Neural cell (in vitro differentiated cells): ENCODE measurements at regions not wholly inside any gene's neighbourhood (a gene's known extent, or its start where the extent isn't known, plus 50 kb on each side); places are given as distances from the start of the nearest gene placed in this dataset.

Experiments used
- H2AFZ ChIP-seq: fragments of 200-600, 300-800 bp; sonication (generic), shearing (Covaris generic); 2 replicates; pipeline ENCODE4 v1.6.0; 2014; ENCODE audit warnings: low read depth, mild to moderate bottlenecking, antibody characterized with exemption, low read length, moderate library complexity
- H3F3A ChIP-seq: fragments of 200-600 bp; shearing (Covaris generic); 2 replicates; pipeline ENCODE4 v1.6.1; 2016; ENCODE audit warnings: mild to moderate bottlenecking, moderate library complexity, mixed read lengths, antibody characterized with exemption, low read length; ENCODE audit not compliant: insufficient read depth, poor library complexity, severe bottlenecking
- H3K27ac ChIP-seq: fragments of 200-600, 300-800 bp; sonication (generic), shearing (Covaris generic); 2 replicates; pipeline ENCODE4 v1.5.1; 2014; ENCODE audit warnings: mild to moderate bottlenecking, low read length, moderate library complexity
- H3K27me3 ChIP-seq: fragments of 300-800, 200-600 bp; sonication (generic), shearing (Covaris generic); 2 replicates; pipeline ENCODE4 v1.6.0; 2014; ENCODE audit warnings: mild to moderate bottlenecking, low read depth, low read length, moderate library complexity; ENCODE audit not compliant: insufficient read depth
- H3K36me3 ChIP-seq: fragments of 300-800, 200-600 bp; sonication (generic), shearing (Covaris generic); 2 replicates; pipeline ENCODE4 v1.5.1; 2014; ENCODE audit warnings: mild to moderate bottlenecking, antibody characterized with exemption, low read length, moderate library complexity; ENCODE audit not compliant: insufficient read depth
- H3K4me2 ChIP-seq: fragments of 300-800, 200-600 bp; sonication (generic), shearing (Covaris generic); 2 replicates; pipeline ENCODE4 v1.6.0; 2014; ENCODE audit warnings: mild to moderate bottlenecking, low read length
- H3K4me3 ChIP-seq: fragments of 300-800, 200-600 bp; sonication (generic), shearing (Covaris generic); 2 replicates; pipeline ENCODE4 v1.5.1; 2014; ENCODE audit warnings: mild to moderate bottlenecking, low read length, moderate library complexity
- H3K79me2 ChIP-seq: fragments of 200-600 bp; shearing (Covaris generic); replicated peaks from 2 replicates; pipeline ENCODE4 v1.6.0; 2014; ENCODE audit warnings: mild to moderate bottlenecking, low read length, moderate library complexity; ENCODE audit not compliant: insufficient read depth
- H3K9ac ChIP-seq: fragments of 300-800, 200-600 bp; sonication (generic), shearing (Covaris generic); 2 replicates; pipeline ENCODE4 v1.6.1; 2016; ENCODE audit warnings: mild to moderate bottlenecking, low read length, mixed read lengths
- H3K9me2 ChIP-seq: fragments of 200-600 bp; shearing (Covaris generic); 2 replicates; pipeline ENCODE4 v1.6.1; 2016; ENCODE audit warnings: mild to moderate bottlenecking, low read length, mixed read lengths; ENCODE audit not compliant: insufficient read depth
- H3K9me3 ChIP-seq: fragments of 200-600, 300-800 bp; sonication (generic), shearing (Covaris generic); 2 replicates; pipeline ENCODE4 v1.6.1; 2016; ENCODE audit warnings: mild to moderate bottlenecking, mixed run types, low read length, moderate library complexity, mixed read lengths
- H4K20me1 ChIP-seq: fragments of 200-600 bp; shearing (Covaris generic); 2 replicates; pipeline ENCODE4 v1.6.1; 2016; ENCODE audit warnings: mild to moderate bottlenecking, mixed run types; ENCODE audit not compliant: insufficient read depth
- EP300 ChIP-seq: fragments of 450-650 bp; conservative IDR thresholded peaks from 2 replicates; pipeline ENCODE4 v1.6.1; 2014; ENCODE audit warnings: antibody characterized with exemption, mild to moderate bottlenecking, moderate library complexity; ENCODE audit not compliant: poor library complexity, severe bottlenecking
- EZH2 ChIP-seq: fragments of 200-600, 300-800 bp; shearing (Covaris generic), sonication (generic); IDR thresholded peaks from 2 replicates; pipeline ENCODE4 v1.6.1; 2014; ENCODE audit warnings: antibody characterized with exemption, low read length, borderline replicate concordance, mild to moderate bottlenecking; ENCODE audit not compliant: insufficient read depth, poor library complexity, severe bottlenecking
- MXI1 ChIP-seq: fragments of 450-650 bp; conservative IDR thresholded peaks from 2 replicates; pipeline ENCODE4 v1.6.1; 2014; ENCODE audit warnings: antibody characterized with exemption, mild to moderate bottlenecking; ENCODE audit not compliant: poor library complexity, severe bottlenecking
- POLR2AphosphoS5 ChIP-seq: IDR thresholded peaks from 2 replicates; pipeline ENCODE4 v1.6.1; 2012
- RAD21 ChIP-seq: fragments of 450-650 bp; conservative IDR thresholded peaks from 2 replicates; pipeline ENCODE4 v1.6.1; 2014; ENCODE audit warnings: antibody characterized with exemption, mild to moderate bottlenecking, moderate library complexity
- SMC3 ChIP-seq: fragments of 450-650 bp; conservative IDR thresholded peaks from 2 replicates; pipeline ENCODE4 v1.6.1; 2014; ENCODE audit warnings: antibody characterized with exemption, mild to moderate bottlenecking, moderate library complexity; ENCODE audit not compliant: poor library complexity
- TAF1 ChIP-seq: IDR thresholded peaks from 2 replicates; pipeline ENCODE4 v1.6.1; 2012; ENCODE audit warnings: low read depth
- TF ChIP-seq, protein P1 (sequence below): IDR thresholded peaks from 2 replicates; pipeline ENCODE4 v1.6.1; 2012; ENCODE audit warnings: borderline replicate concordance
- TF ChIP-seq, protein P2 (sequence below): fragments of 450-650 bp; IDR thresholded peaks from 2 replicates; pipeline ENCODE4 v1.5.1; 2014; ENCODE audit warnings: antibody characterized with exemption, mild to moderate bottlenecking, moderate library complexity; ENCODE audit not compliant: poor library complexity, severe bottlenecking

DNA sequence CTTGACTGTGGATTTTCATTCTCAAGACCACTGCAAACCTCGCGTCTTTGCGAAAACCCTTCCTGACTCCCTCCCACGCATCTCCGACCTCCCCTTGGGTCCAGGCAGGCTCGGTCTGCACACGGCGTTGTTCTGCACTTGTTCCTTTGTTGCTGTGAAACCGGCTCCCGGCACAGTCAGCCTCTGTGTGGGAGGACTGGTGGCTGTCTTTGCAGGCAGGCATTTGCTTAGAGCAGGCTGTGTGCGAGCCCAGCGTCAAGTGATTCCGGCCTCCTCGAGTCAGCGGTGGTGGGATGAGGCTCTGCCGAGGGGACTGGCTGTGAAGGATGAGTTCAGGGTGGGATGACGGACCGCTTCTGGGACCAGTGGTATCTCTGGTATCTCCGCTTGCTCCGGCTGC lies 102.6 kb upstream of the ROPN1 start:
- Histone ChIP-seq H3K27ac (no peak overlapping the region), H3K9ac (no peak overlapping the region), H3K36me3 (no peaks in the 10 kb centered on the region), H3K4me3 (no peak overlapping the region), H3F3A (no peaks in the 10 kb centered on the region), H3K9me3 (no peaks in the 10 kb centered on the region), H3K9me2 (no peaks in the 10 kb centered on the region), H4K20me1 (no peaks in the 10 kb centered on the region), H3K4me2 (no peak overlapping the region), H3K27me3 (no peaks in the 10 kb centered on the region), H3K79me2 (peaks cover 14% of the 10 kb centered on the region), H2AFZ (no peak overlapping the region)
- no peak for TF ChIP-seq EP300

DNA sequence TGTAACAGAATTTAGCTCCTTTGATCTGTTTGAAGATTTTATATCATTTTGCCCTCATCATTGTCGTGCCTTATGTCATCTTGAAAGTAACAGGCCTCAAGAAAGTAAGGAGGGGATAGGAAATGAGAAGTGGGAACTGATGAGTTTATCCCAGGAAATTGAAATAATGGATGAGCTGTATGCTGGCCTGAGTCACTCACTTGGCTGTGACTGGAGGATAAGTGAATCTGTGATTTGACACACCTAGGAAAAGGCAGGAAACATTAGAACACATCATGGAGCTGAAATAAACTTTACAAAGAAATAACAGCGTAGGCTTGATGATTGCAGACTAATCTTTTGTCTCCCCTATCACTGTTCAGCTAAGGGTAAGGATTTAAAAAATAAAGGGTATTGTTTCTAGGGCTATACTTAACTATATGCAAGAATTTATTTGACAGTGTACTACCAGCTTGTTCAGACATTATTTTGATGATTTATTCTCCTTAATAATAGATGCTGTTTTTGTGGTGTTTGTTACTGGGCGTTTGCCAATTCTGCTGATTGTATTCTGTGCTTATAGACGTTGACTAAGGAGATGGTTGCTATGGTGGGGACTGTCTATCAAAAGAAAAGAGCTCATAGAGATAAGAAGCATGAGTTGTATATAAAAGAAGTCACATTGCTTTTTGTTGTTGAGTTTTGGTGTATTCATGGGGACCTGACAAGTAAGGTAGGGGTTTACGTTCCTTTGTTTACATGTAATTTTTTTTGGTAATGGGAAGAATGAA lies 105.6 kb upstream of the ROPN1 start:
- no peaks in the 10 kb centered on the region for H3F3A ChIP-seq
- H3K9ac ChIP-seq: no peak overlapping the region
- no peaks in the 10 kb centered on the region for H3K9me3 ChIP-seq
- H3K27ac ChIP-seq: no peak overlapping the region
- H3K4me3 ChIP-seq: no peak overlapping the region
- no peak overlapping the region for H3K4me2 ChIP-seq
- no peak for TF ChIP-seq EZH2
- TF ChIP-seq, protein P1, sequence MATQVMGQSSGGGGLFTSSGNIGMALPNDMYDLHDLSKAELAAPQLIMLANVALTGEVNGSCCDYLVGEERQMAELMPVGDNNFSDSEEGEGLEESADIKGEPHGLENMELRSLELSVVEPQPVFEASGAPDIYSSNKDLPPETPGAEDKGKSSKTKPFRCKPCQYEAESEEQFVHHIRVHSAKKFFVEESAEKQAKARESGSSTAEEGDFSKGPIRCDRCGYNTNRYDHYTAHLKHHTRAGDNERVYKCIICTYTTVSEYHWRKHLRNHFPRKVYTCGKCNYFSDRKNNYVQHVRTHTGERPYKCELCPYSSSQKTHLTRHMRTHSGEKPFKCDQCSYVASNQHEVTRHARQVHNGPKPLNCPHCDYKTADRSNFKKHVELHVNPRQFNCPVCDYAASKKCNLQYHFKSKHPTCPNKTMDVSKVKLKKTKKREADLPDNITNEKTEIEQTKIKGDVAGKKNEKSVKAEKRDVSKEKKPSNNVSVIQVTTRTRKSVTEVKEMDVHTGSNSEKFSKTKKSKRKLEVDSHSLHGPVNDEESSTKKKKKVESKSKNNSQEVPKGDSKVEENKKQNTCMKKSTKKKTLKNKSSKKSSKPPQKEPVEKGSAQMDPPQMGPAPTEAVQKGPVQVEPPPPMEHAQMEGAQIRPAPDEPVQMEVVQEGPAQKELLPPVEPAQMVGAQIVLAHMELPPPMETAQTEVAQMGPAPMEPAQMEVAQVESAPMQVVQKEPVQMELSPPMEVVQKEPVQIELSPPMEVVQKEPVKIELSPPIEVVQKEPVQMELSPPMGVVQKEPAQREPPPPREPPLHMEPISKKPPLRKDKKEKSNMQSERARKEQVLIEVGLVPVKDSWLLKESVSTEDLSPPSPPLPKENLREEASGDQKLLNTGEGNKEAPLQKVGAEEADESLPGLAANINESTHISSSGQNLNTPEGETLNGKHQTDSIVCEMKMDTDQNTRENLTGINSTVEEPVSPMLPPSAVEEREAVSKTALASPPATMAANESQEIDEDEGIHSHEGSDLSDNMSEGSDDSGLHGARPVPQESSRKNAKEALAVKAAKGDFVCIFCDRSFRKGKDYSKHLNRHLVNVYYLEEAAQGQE: no peak
- TF ChIP-seq POLR2AphosphoS5: no peak
- H3K36me3 ChIP-seq: no peaks in the 10 kb centered on the region
- no peaks in the 10 kb centered on the region for H4K20me1 ChIP-seq
- peaks cover 14% of the 10 kb centered on the region for H3K79me2 ChIP-seq
- no peaks in the 10 kb centered on the region for H3K27me3 ChIP-seq
- H3K9me2 ChIP-seq: no peaks in the 10 kb centered on the region
- no peak overlapping the region for H2AFZ ChIP-seq

DNA sequence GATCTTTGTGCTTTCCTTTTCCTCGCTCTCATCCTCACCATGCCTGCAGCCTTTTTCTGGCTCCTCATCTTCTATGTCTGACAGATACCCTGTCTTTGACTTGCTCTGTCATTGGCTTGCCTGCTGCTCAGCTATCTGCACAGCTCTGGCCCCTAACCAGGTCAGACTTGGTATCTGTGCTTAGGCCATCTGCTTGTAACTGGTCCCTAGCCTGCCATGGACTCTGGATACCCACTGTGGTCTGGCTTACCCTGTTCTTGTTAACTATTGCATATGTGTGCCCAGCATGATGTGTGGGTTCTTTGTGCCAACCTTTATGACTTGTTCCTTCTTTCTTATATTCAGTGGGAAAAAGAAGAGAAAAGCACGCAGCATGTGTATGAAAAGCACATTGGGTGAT lies 109.7 kb upstream of the ROPN1 start:
- no peaks in the 10 kb centered on the region for H3F3A ChIP-seq
- no peaks in the 10 kb centered on the region for H3K9me2 ChIP-seq
- no peak overlapping the region for H3K4me2 ChIP-seq
- H3K36me3 ChIP-seq: no peaks in the 10 kb centered on the region
- TF ChIP-seq, protein P2, sequence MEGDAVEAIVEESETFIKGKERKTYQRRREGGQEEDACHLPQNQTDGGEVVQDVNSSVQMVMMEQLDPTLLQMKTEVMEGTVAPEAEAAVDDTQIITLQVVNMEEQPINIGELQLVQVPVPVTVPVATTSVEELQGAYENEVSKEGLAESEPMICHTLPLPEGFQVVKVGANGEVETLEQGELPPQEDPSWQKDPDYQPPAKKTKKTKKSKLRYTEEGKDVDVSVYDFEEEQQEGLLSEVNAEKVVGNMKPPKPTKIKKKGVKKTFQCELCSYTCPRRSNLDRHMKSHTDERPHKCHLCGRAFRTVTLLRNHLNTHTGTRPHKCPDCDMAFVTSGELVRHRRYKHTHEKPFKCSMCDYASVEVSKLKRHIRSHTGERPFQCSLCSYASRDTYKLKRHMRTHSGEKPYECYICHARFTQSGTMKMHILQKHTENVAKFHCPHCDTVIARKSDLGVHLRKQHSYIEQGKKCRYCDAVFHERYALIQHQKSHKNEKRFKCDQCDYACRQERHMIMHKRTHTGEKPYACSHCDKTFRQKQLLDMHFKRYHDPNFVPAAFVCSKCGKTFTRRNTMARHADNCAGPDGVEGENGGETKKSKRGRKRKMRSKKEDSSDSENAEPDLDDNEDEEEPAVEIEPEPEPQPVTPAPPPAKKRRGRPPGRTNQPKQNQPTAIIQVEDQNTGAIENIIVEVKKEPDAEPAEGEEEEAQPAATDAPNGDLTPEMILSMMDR: no peak
- TF ChIP-seq EZH2: no peak
- TF ChIP-seq POLR2AphosphoS5: no peak
- no peak for TF ChIP-seq EP300
- TF ChIP-seq RAD21: no peak
- TF ChIP-seq, protein P1: no peak
- TF ChIP-seq MXI1: no peak
- no peak for TF ChIP-seq TAF1
- TF ChIP-seq SMC3: no peak
- H3K4me3 ChIP-seq: no peak overlapping the region
- no peaks in the 10 kb centered on the region for H4K20me1 ChIP-seq
- H3K27me3 ChIP-seq: no peaks in the 10 kb centered on the region
- no peak overlapping the region for H3K9ac ChIP-seq
- H2AFZ ChIP-seq: no peak overlapping the region
- H3K9me3 ChIP-seq: no peaks in the 10 kb centered on the region
- H3K79me2 ChIP-seq: peaks cover 11% of the 10 kb centered on the region
- no peak overlapping the region for H3K27ac ChIP-seq
